H1 (cell line): ENCODE measurements at regions not wholly inside any gene's neighbourhood (a gene's known extent, or its start where the extent isn't known, plus 50 kb on each side); places are given as distances from the start of the nearest gene placed in this dataset.

ENCODE experiments used
- EP300 ChIP-seq, 2 experiments: IDR thresholded peaks; 1 replicate in 1 of 2; 2 replicates in 1 of 2; pipeline ENCODE4 v1.6.1; 2011 to 2012; ENCODE audit warnings: low read depth in 2 of 2, low read length in 2 of 2, mild to moderate bottlenecking in 2 of 2, borderline replicate concordance in 1 of 2, inconsistent platforms in 1 of 2, moderate library complexity in 1 of 2
- POLR2A ChIP-seq, 2 experiments: IDR thresholded peaks; 1 replicate in 1 of 2; 2 replicates in 1 of 2; pipeline ENCODE4 v1.6.1; 2011; ENCODE audit warnings: low read depth in 2 of 2, low read length in 2 of 2, mild to moderate bottlenecking in 2 of 2; ENCODE audit errors: control extremely low read depth in 1 of 2

- no peak for TF ChIP-seq POLR2A (IDR thresholded peaks at IDR 0.05; ENCODE audit: control extremely low read depth in 1 of 2, low read depth in 2 of 2, low read length in 2 of 2)
- TF ChIP-seq EP300 (IDR thresholded peaks at IDR 0.05; ENCODE audit: borderline replicate concordance in 1 of 2, low read depth in 2 of 2, low read length in 2 of 2): no peak
Measured at GRCh38 chr2:80786584-80786983, 482.0 kb upstream of the LRRTM1 start.
